ENCODE measurements at regions not wholly inside any gene's neighbourhood (a gene's known extent, or its start where the extent isn't known, plus 50 kb on each side); places are given as distances from the start of the nearest gene placed in this dataset.

DNA sequence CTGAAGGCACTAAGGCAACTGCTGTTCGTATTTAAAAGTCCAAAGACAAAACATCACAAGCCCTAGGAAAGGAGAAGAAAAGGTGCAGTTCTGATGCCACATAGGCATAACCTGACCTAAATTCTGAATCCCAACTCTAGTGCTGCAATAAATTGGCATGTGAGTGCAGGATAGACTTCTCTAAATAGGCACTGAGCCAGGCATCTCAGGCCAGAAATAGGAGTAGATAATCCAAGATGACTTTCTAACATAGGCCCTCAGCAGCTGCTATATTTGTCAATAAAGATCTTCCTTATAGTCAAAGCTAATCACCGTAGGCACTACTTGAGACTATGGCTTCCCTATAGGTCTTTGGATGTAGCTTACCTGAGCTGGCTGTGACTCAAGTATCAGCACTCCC is 1163.8 kb downstream of the SORCS1 start:
- ATAC-seq (no peak), DNase-seq (ENCODE audit: low spot score) (no peak)

GRCh38 chr10:105993609-105994008 is 1170.9 kb downstream of the SORCS1 start:
- no peak overlapping the region for H3K27ac Mint-ChIP-seq
- ATAC-seq: no peak
- DNase-seq (ENCODE audit: low spot score): no peak
- no peak overlapping the region for H3K4me3 Mint-ChIP-seq
- no peaks in the 10 kb centered on the region for H3K36me3 Mint-ChIP-seq
- H3K27me3 Mint-ChIP-seq: no peaks in the 10 kb centered on the region
- H3K9me3 Mint-ChIP-seq: peaks cover 12% of the 10 kb centered on the region
- H3K4me1 Mint-ChIP-seq (ENCODE audit: low read depth in 2 of 2): no peaks in the 10 kb centered on the region

More for the DNA sequence above, 1163.8 kb downstream of the SORCS1 start:
- Mint-ChIP-seq H3K36me3 (peaks cover 4% of the 10 kb centered on the region), H3K27me3 (no peaks in the 10 kb centered on the region), H3K27ac (no peak overlapping the region), H3K4me3 (no peak overlapping the region), H3K9me3 (peaks cover 20% of the 10 kb centered on the region), H3K4me1 (ENCODE audit: low read depth in 2 of 2) (no peaks in the 10 kb centered on the region)

GRCh38 chr10:105992928-105993327 is 1171.6 kb downstream of the SORCS1 start:
- Mint-ChIP-seq H3K4me3 (no peak overlapping the region), H3K4me1 (ENCODE audit: low read depth in 2 of 2) (no peaks in the 10 kb centered on the region), H3K9me3 (peaks cover 12% of the 10 kb centered on the region), H3K27ac (no peak overlapping the region), H3K36me3 (no peaks in the 10 kb centered on the region), H3K27me3 (no peaks in the 10 kb centered on the region)
- no peak for DNase-seq (ENCODE audit: low spot score)
- no peak for ATAC-seq

DNA sequence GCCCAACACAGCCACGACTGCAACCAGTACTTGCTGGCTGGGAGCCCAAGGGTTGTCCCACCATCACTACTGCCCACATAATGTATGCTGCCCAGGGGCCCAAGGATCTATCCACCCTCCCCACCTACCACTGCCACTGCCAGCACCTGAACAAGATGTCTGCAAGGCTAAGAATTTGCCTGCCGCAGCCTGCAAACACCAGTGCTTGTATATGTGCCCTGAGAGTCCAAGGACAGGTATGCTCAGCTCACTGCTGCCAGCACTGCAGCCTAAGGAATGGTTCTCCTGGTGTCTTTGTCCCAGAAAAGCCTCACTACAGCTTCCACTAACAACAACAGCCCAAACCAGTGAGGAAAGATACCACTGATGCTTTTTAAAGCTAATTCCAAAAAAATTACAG is 1174.0 kb downstream of the SORCS1 start:
- no peak overlapping the region for H3K4me3 Mint-ChIP-seq
- no peaks in the 10 kb centered on the region for H3K27me3 Mint-ChIP-seq
- no peak for DNase-seq (ENCODE audit: low spot score)
- no peaks in the 10 kb centered on the region for H3K36me3 Mint-ChIP-seq
- H3K4me1 Mint-ChIP-seq (ENCODE audit: low read depth in 2 of 2): no peaks in the 10 kb centered on the region
- no peak overlapping the region for H3K27ac Mint-ChIP-seq
- no peak for ATAC-seq
- peaks cover 7% of the 10 kb centered on the region for H3K9me3 Mint-ChIP-seq

- no peak for DNase-seq (ENCODE audit: low spot score)
- no peak overlapping the region for H3K4me3 Mint-ChIP-seq
- no peaks in the 10 kb centered on the region for H3K4me1 Mint-ChIP-seq (ENCODE audit: low read depth in 2 of 2)
- no peak for ATAC-seq
- H3K27me3 Mint-ChIP-seq: no peaks in the 10 kb centered on the region
- no peak overlapping the region for H3K27ac Mint-ChIP-seq
- peaks cover 7% of the 10 kb centered on the region for H3K9me3 Mint-ChIP-seq
- no peaks in the 10 kb centered on the region for H3K36me3 Mint-ChIP-seq
Observed at GRCh38 chr10:105989995-105990394, 1174.5 kb downstream of the SORCS1 start.

GRCh38 chr10:105988848-105989247 is 1175.7 kb downstream of the SORCS1 start:
- ATAC-seq: no peak
- H3K4me3 Mint-ChIP-seq: no peak overlapping the region

DNA sequence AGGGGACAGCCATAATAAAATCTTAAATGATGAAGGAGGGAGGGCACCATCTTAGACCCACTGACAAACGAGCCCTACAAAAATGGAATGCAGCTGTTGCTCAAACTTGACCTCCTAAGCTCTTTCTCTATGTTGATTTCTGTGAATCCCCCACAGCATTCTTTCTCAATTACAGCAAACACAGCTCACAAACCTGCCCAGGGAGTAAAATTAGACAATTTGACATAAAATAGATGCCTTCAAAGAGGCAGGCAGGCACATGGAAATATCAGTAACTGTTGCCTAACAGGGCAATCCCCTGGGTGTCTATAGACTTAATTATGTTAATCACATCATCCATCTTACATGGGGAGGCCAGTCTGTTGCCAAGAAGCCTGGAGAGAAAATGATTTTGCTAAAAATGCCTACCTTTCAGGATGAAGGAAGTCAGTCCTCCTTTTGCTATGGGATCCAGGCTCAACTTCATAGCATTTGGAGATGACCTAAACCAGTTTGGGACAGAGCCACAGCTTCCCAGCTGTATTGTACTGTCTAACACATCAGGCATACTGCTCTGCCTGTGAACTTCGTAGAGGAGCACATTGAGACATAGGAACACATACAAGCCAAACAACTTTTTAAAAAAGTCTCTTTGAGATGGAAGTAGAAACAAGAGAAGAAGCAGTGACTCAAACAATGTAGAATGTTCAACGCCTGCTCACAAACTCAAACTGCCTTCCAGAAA is 1177.4 kb downstream of the SORCS1 start:
- Mint-ChIP-seq H3K27ac (no peak overlapping the region), H3K4me1 (ENCODE audit: low read depth in 2 of 2) (no peaks in the 10 kb centered on the region), H3K9me3 (peaks cover 12% of the 10 kb centered on the region), H3K36me3 (no peaks in the 10 kb centered on the region), H3K4me3 (no peak overlapping the region), H3K27me3 (no peaks in the 10 kb centered on the region)
- ATAC-seq: no peak
- no peak for DNase-seq (ENCODE audit: low spot score)

More at GRCh38 chr10:105988848-105989247, 1175.7 kb downstream of the SORCS1 start:
- no peaks in the 10 kb centered on the region for H3K4me1 Mint-ChIP-seq (ENCODE audit: low read depth in 2 of 2)
- no peaks in the 10 kb centered on the region for H3K36me3 Mint-ChIP-seq
- H3K27me3 Mint-ChIP-seq: no peaks in the 10 kb centered on the region
- H3K27ac Mint-ChIP-seq: no peak overlapping the region
- peaks cover 10% of the 10 kb centered on the region for H3K9me3 Mint-ChIP-seq
- DNase-seq (ENCODE audit: low spot score): no peak

- Mint-ChIP-seq H3K27me3 (no peaks in the 10 kb centered on the region), H3K4me3 (no peak overlapping the region), H3K27ac (no peak overlapping the region), H3K36me3 (no peaks in the 10 kb centered on the region), H3K4me1 (ENCODE audit: low read depth in 2 of 2) (no peaks in the 10 kb centered on the region), H3K9me3 (peaks cover 15% of the 10 kb centered on the region)
- ATAC-seq (no peak), DNase-seq (ENCODE audit: low spot score) (no peak)
Observed at GRCh38 chr10:105986486-105986885, 1178.0 kb downstream of the SORCS1 start.

- H3K4me1 Mint-ChIP-seq (ENCODE audit: low read depth in 2 of 2): no peaks in the 10 kb centered on the region
- H3K27me3 Mint-ChIP-seq: no peaks in the 10 kb centered on the region
- H3K27ac Mint-ChIP-seq: no peak overlapping the region
- ATAC-seq: no peak
- H3K9me3 Mint-ChIP-seq: peaks cover 11% of the 10 kb centered on the region
- no peak overlapping the region for H3K4me3 Mint-ChIP-seq
- DNase-seq (ENCODE audit: low spot score): no peak
- H3K36me3 Mint-ChIP-seq: no peaks in the 10 kb centered on the region
Observed at GRCh38 chr10:105982735-105983134, 1181.8 kb downstream of the SORCS1 start.

- H3K9me3 Mint-ChIP-seq: peaks cover 11% of the 10 kb centered on the region
Observed at GRCh38 chr10:105981679-105982078, 1182.8 kb downstream of the SORCS1 start.

GRCh38 chr10:105974803-105975456 is 1189.6 kb downstream of the SORCS1 start:
- Mint-ChIP-seq H3K4me3 (no peak overlapping the region), H3K27ac (no peak overlapping the region), H3K36me3 (no peaks in the 10 kb centered on the region), H3K9me3 (peaks cover 2% of the 10 kb centered on the region), H3K27me3 (no peaks in the 10 kb centered on the region), H3K4me1 (ENCODE audit: low read depth in 2 of 2) (no peaks in the 10 kb centered on the region)
- no peak for ATAC-seq
- DNase-seq (ENCODE audit: low spot score): no peak

More at GRCh38 chr10:105981679-105982078, 1182.8 kb downstream of the SORCS1 start:
- DNase-seq (ENCODE audit: low spot score) (no peak), ATAC-seq (no peak)
- Mint-ChIP-seq H3K27ac (no peak overlapping the region), H3K4me1 (ENCODE audit: low read depth in 2 of 2) (no peaks in the 10 kb centered on the region), H3K27me3 (no peaks in the 10 kb centered on the region), H3K36me3 (no peaks in the 10 kb centered on the region), H3K4me3 (no peak overlapping the region)

DNA sequence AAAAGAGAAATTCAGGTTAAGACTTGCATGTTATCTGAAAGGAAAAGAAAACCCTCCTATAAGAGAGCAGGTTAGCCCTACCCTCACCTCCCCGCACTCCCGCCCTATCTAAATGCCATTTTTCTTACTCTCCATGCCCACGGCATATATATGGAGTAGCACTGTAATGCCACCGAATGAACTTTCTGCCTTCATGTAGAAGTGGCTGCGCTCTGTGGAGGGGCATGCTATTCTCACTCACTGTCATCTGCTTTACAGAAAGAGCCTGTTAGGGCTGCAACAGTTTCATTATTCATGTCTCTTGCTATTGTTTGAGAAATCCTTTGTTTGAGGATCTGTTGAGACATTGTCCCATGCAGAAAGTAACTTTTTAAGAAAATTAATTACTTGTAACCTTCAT is 1190.6 kb downstream of the SORCS1 start:
- peaks cover 2% of the 10 kb centered on the region for H3K9me3 Mint-ChIP-seq
- ATAC-seq: no peak
- no peak overlapping the region for H3K4me3 Mint-ChIP-seq
- DNase-seq (ENCODE audit: low spot score): no peak
- H3K36me3 Mint-ChIP-seq: no peaks in the 10 kb centered on the region
- H3K27ac Mint-ChIP-seq: no peak overlapping the region
- no peaks in the 10 kb centered on the region for H3K27me3 Mint-ChIP-seq
- no peaks in the 10 kb centered on the region for H3K4me1 Mint-ChIP-seq (ENCODE audit: low read depth in 2 of 2)

GRCh38 chr10:105973360-105973759 is 1191.1 kb downstream of the SORCS1 start:
- DNase-seq (ENCODE audit: low spot score): no peak
- H3K27ac Mint-ChIP-seq: no peak overlapping the region
- no peak overlapping the region for H3K4me3 Mint-ChIP-seq
- no peak for ATAC-seq
- no peaks in the 10 kb centered on the region for H3K27me3 Mint-ChIP-seq
- no peaks in the 10 kb centered on the region for H3K4me1 Mint-ChIP-seq (ENCODE audit: low read depth in 2 of 2)
- H3K9me3 Mint-ChIP-seq: peaks cover 2% of the 10 kb centered on the region
- no peaks in the 10 kb centered on the region for H3K36me3 Mint-ChIP-seq

- peaks cover 2% of the 10 kb centered on the region for H3K9me3 Mint-ChIP-seq
- ATAC-seq (no peak), DNase-seq (ENCODE audit: low spot score) (no peak)
- H3K36me3 Mint-ChIP-seq: no peaks in the 10 kb centered on the region
- no peaks in the 10 kb centered on the region for H3K4me1 Mint-ChIP-seq (ENCODE audit: low read depth in 2 of 2)
- no peak overlapping the region for H3K4me3 Mint-ChIP-seq
- no peak overlapping the region for H3K27ac Mint-ChIP-seq
- no peaks in the 10 kb centered on the region for H3K27me3 Mint-ChIP-seq
Observed at GRCh38 chr10:105971460-105971859, 1193.0 kb downstream of the SORCS1 start.

All from natural killer cell treated with Interleukin-12 subunit alpha and Interleukin-12 subunit beta and Interleukin-15 and Interleukin-18, amount 100 ng/mL, for 72 hours (primary cell).